Dendritic cell treated with granulocyte-macrophage colony-stimulating factor and Interleukin-4, amounts not matched to agents 40 ng/mL and 50 ng/mL, for 4 days (primary cell): ENCODE measurements at regions not wholly inside any gene's neighbourhood (a gene's known extent, or its start where the extent isn't known, plus 50 kb on each side); places are given as distances from the start of the nearest gene placed in this dataset.

Experiments used
- H3K27ac Mint-ChIP-seq: one replicate; pipeline ENCODE4 v1.8.0; 2022; ENCODE audit warnings: mild to moderate bottlenecking, mixed read lengths
- H3K27me3 Mint-ChIP-seq: one replicate; pipeline ENCODE4 v1.8.0; 2022; ENCODE audit warnings: mild to moderate bottlenecking, mixed read lengths
- H3K36me3 Mint-ChIP-seq: one replicate; pipeline ENCODE4 v1.8.0; 2022; ENCODE audit warnings: low read depth, mixed read lengths
- H3K4me1 Mint-ChIP-seq: one replicate; pipeline ENCODE4 v1.8.0; 2022; ENCODE audit warnings: low read depth, mixed read lengths
- H3K4me3 Mint-ChIP-seq: one replicate; pipeline ENCODE4 v1.8.0; 2022; ENCODE audit warnings: mild to moderate bottlenecking, moderate library complexity, mixed read lengths
- H3K9me3 Mint-ChIP-seq: one replicate; pipeline ENCODE4 v1.8.0; 2022; ENCODE audit warnings: mixed read lengths
- intact Hi-C: fragments of 100-400 bp; cut with micrococcal nuclease; formaldehyde crosslinking; loops from one replicate; pipeline ENCODE4 v1.15.0; 2022

- H3K27me3 Mint-ChIP-seq = no peaks in the 10 kb centered on the region
- no peaks in the 10 kb centered on the region for H3K9me3 Mint-ChIP-seq
- H3K4me3 Mint-ChIP-seq = no peak overlapping the region
- H3K36me3 Mint-ChIP-seq = no peaks in the 10 kb centered on the region
- H3K4me1 Mint-ChIP-seq = no peaks in the 10 kb centered on the region
- no peak overlapping the region for H3K27ac Mint-ChIP-seq
- intact Hi-C loops = no loop called here
These were observed 343.8 kb upstream of the RBFOX1 start for GRCh38 chr16:6988846-6989245.

- H3K4me3 Mint-ChIP-seq = no peak overlapping the region
- no peaks in the 10 kb centered on the region for H3K27me3 Mint-ChIP-seq
- intact Hi-C loops = no loop called here
- no peaks in the 10 kb centered on the region for H3K9me3 Mint-ChIP-seq
- H3K4me1 Mint-ChIP-seq = no peaks in the 10 kb centered on the region
- H3K36me3 Mint-ChIP-seq = no peaks in the 10 kb centered on the region
- no peak overlapping the region for H3K27ac Mint-ChIP-seq
These were observed 354.7 kb upstream of the RBFOX1 start for GRCh38 chr16:6977916-6978315.

GRCh38 chr16:6977291-6977690, 355.4 kb upstream of the RBFOX1 start:
- intact Hi-C loops = no loop called here
- H3K27ac Mint-ChIP-seq = no peak overlapping the region
- no peak overlapping the region for H3K4me3 Mint-ChIP-seq
- H3K9me3 Mint-ChIP-seq = no peaks in the 10 kb centered on the region
- no peaks in the 10 kb centered on the region for H3K27me3 Mint-ChIP-seq
- H3K4me1 Mint-ChIP-seq = no peaks in the 10 kb centered on the region
- no peaks in the 10 kb centered on the region for H3K36me3 Mint-ChIP-seq

GRCh38 chr16:6976716-6977115, 355.9 kb upstream of the RBFOX1 start:
- Mint-ChIP-seq H3K27ac (no peak overlapping the region), H3K9me3 (no peaks in the 10 kb centered on the region), H3K36me3 (no peaks in the 10 kb centered on the region), H3K4me3 (no peak overlapping the region), H3K4me1 (no peaks in the 10 kb centered on the region), H3K27me3 (no peaks in the 10 kb centered on the region)
- intact Hi-C loops = no loop called here

GRCh38 chr16:6970171-6970857, 362.3 kb upstream of the RBFOX1 start:
- intact Hi-C loops = no loop called here
- no peaks in the 10 kb centered on the region for H3K4me1 Mint-ChIP-seq
- no peaks in the 10 kb centered on the region for H3K9me3 Mint-ChIP-seq
- no peaks in the 10 kb centered on the region for H3K27me3 Mint-ChIP-seq
- H3K36me3 Mint-ChIP-seq = no peaks in the 10 kb centered on the region
- H3K4me3 Mint-ChIP-seq = no peak overlapping the region
- no peak overlapping the region for H3K27ac Mint-ChIP-seq

- no peak overlapping the region for H3K27ac Mint-ChIP-seq
- H3K36me3 Mint-ChIP-seq = no peaks in the 10 kb centered on the region
- no peaks in the 10 kb centered on the region for H3K4me1 Mint-ChIP-seq
- no peaks in the 10 kb centered on the region for H3K9me3 Mint-ChIP-seq
- intact Hi-C loops = no loop called here
- H3K4me3 Mint-ChIP-seq = no peak overlapping the region
- no peaks in the 10 kb centered on the region for H3K27me3 Mint-ChIP-seq
These were observed 363.1 kb upstream of the RBFOX1 start for GRCh38 chr16:6969594-6969993.

- no peaks in the 10 kb centered on the region for H3K4me1 Mint-ChIP-seq
- no peaks in the 10 kb centered on the region for H3K27me3 Mint-ChIP-seq
- no peak overlapping the region for H3K4me3 Mint-ChIP-seq
These were observed 364.8 kb upstream of the RBFOX1 start for GRCh38 chr16:6967796-6968320.

GRCh38 chr16:6966925-6967324, 365.7 kb upstream of the RBFOX1 start:
- Mint-ChIP-seq H3K27ac (no peak overlapping the region), H3K9me3 (no peaks in the 10 kb centered on the region), H3K4me3 (no peak overlapping the region), H3K36me3 (no peaks in the 10 kb centered on the region), H3K27me3 (no peaks in the 10 kb centered on the region), H3K4me1 (no peaks in the 10 kb centered on the region)
- intact Hi-C loops = no loop called here

More at GRCh38 chr16:6967796-6968320, 364.8 kb upstream of the RBFOX1 start:
- no peaks in the 10 kb centered on the region for H3K36me3 Mint-ChIP-seq
- no peaks in the 10 kb centered on the region for H3K9me3 Mint-ChIP-seq
- H3K27ac Mint-ChIP-seq = no peak overlapping the region
- intact Hi-C loops = no loop called here

- H3K27me3 Mint-ChIP-seq = no peaks in the 10 kb centered on the region
These were observed 368.0 kb upstream of the RBFOX1 start for GRCh38 chr16:6964679-6965078.

GRCh38 chr16:6961704-6962103, 370.9 kb upstream of the RBFOX1 start:
- intact Hi-C loops = no loop called here
- H3K27me3 Mint-ChIP-seq = no peaks in the 10 kb centered on the region
- H3K4me1 Mint-ChIP-seq = no peaks in the 10 kb centered on the region
- no peak overlapping the region for H3K4me3 Mint-ChIP-seq
- no peak overlapping the region for H3K27ac Mint-ChIP-seq
- H3K36me3 Mint-ChIP-seq = no peaks in the 10 kb centered on the region
- no peaks in the 10 kb centered on the region for H3K9me3 Mint-ChIP-seq

More at GRCh38 chr16:6964679-6965078, 368.0 kb upstream of the RBFOX1 start:
- Mint-ChIP-seq H3K4me3 (no peak overlapping the region), H3K4me1 (no peaks in the 10 kb centered on the region), H3K9me3 (no peaks in the 10 kb centered on the region), H3K27ac (no peak overlapping the region), H3K36me3 (no peaks in the 10 kb centered on the region)
- intact Hi-C loops = no loop called here

GRCh38 chr16:6958184-6958583, 374.5 kb upstream of the RBFOX1 start:
- H3K9me3 Mint-ChIP-seq = no peaks in the 10 kb centered on the region
- H3K4me3 Mint-ChIP-seq = no peak overlapping the region
- H3K36me3 Mint-ChIP-seq = no peaks in the 10 kb centered on the region
- no peaks in the 10 kb centered on the region for H3K27me3 Mint-ChIP-seq
- H3K27ac Mint-ChIP-seq = no peak overlapping the region
- no peaks in the 10 kb centered on the region for H3K4me1 Mint-ChIP-seq
- intact Hi-C loops = no loop called here

GRCh38 chr16:6957681-6958080, 375.0 kb upstream of the RBFOX1 start:
- H3K4me3 Mint-ChIP-seq = no peak overlapping the region
- no peaks in the 10 kb centered on the region for H3K27me3 Mint-ChIP-seq
- no peak overlapping the region for H3K27ac Mint-ChIP-seq
- no peaks in the 10 kb centered on the region for H3K4me1 Mint-ChIP-seq
- H3K9me3 Mint-ChIP-seq = no peaks in the 10 kb centered on the region
- intact Hi-C loops = no loop called here
- no peaks in the 10 kb centered on the region for H3K36me3 Mint-ChIP-seq

GRCh38 chr16:6956511-6956910, 376.1 kb upstream of the RBFOX1 start:
- H3K36me3 Mint-ChIP-seq = no peaks in the 10 kb centered on the region
- no peak overlapping the region for H3K4me3 Mint-ChIP-seq
- no peaks in the 10 kb centered on the region for H3K27me3 Mint-ChIP-seq
- H3K27ac Mint-ChIP-seq = no peak overlapping the region
- intact Hi-C loops = no loop called here
- H3K4me1 Mint-ChIP-seq = no peaks in the 10 kb centered on the region
- H3K9me3 Mint-ChIP-seq = no peaks in the 10 kb centered on the region

- Mint-ChIP-seq H3K4me1 (no peaks in the 10 kb centered on the region), H3K27ac (no peak overlapping the region), H3K36me3 (no peaks in the 10 kb centered on the region), H3K9me3 (peaks cover 9% of the 10 kb centered on the region), H3K4me3 (no peak overlapping the region), H3K27me3 (no peaks in the 10 kb centered on the region)
- intact Hi-C loops = no loop called here
These were observed 377.3 kb upstream of the RBFOX1 start for GRCh38 chr16:6955303-6955702.

GRCh38 chr16:6949240-6949639, 383.4 kb upstream of the RBFOX1 start:
- Mint-ChIP-seq H3K4me1 (no peaks in the 10 kb centered on the region), H3K9me3 (peaks cover 9% of the 10 kb centered on the region), H3K27me3 (no peaks in the 10 kb centered on the region), H3K36me3 (no peaks in the 10 kb centered on the region), H3K4me3 (no peak overlapping the region), H3K27ac (no peak overlapping the region)
- intact Hi-C loops = no loop called here
